Sigmoid colon (tissue), 6 donors: ENCODE measurements at regions not wholly inside any gene's neighbourhood (a gene's known extent, or its start where the extent isn't known, plus 50 kb on each side); places are given as distances from the start of the nearest gene placed in this dataset.
A peak's percentile ranks its signal among the peaks of the same experiment; 100 is the strongest.

Source experiments
- DNase-seq: peaks from one replicate; pipeline ENCODE4 v3.0.0-alpha.2; 2019
- H3K27ac ChIP-seq, 4 donors: fragments of 200-600 bp; sonication (generic); one replicate each; pipeline ENCODE4 v1.5.1; 2016 to 2019; ENCODE audit warnings: mild to moderate bottlenecking in 1 of 4
- H3K27me3 ChIP-seq, 3 donors: fragments of 200-600 bp; sonication (generic); one replicate each; pipeline ENCODE4 v1.5.1; 2019; ENCODE audit warnings: mild to moderate bottlenecking in 1 of 3
- H3K36me3 ChIP-seq, 4 donors: fragments of 200-600 bp; sonication (generic); one replicate each; pipeline ENCODE4 v1.5.1; 2016 to 2019
- H3K4me1 ChIP-seq, 4 donors: fragments of 200-600 bp; sonication (generic); one replicate each; pipeline ENCODE4 v1.5.1; 2017 to 2019
- H3K4me3 ChIP-seq, 4 donors: fragments of 200-600 bp; sonication (generic); one replicate each; pipeline ENCODE4 v1.5.1; 2017 to 2019; ENCODE audit warnings: mild to moderate bottlenecking in 2 of 4, moderate library complexity in 1 of 4
- H3K9me3 ChIP-seq, 4 donors: fragments of 200-600 bp in 3 of 4; sonication (generic) in 3 of 4; one replicate each; pipeline versions ENCODE4 v1.5.1 to v1.6.1; 2013 to 2019
- CTCF ChIP-seq, 4 experiments: fragments of 450-650 bp in 3 of 4; fragments of 200-600 bp in 1 of 4; IDR thresholded peaks; one replicate each; pipeline ENCODE4 v1.5.1; 2016 to 2019; ENCODE audit warnings: antibody characterized with exemption in 4 of 4, mild to moderate bottlenecking in 3 of 4, moderate library complexity in 2 of 4
- EP300 ChIP-seq, 4 donors: sonication (generic); formaldehyde crosslinking; IDR thresholded peaks; one replicate each; pipeline ENCODE4 v1.6.1; 2017; ENCODE audit warnings: antibody characterized with exemption in 4 of 4
- POLR2A ChIP-seq, 2 donors: fragments of 450-650 bp; IDR thresholded peaks; one replicate each; pipeline ENCODE4 v1.6.1; 2016; ENCODE audit warnings: antibody characterized with exemption in 2 of 2, mild to moderate bottlenecking in 2 of 2, moderate library complexity in 2 of 2
- POLR2AphosphoS5 ChIP-seq, 4 donors: sonication (generic); formaldehyde crosslinking; IDR thresholded peaks; one replicate each; pipeline ENCODE4 v1.6.1; 2017; ENCODE audit warnings: antibody characterized with exemption in 4 of 4
- WGBS, 2 donors: extraction: QIAGEN DNeasy Blood & Tissue Kit; methylation state at CpG; one replicate each; pipeline ENCODE4 v1.1.7; 2013; 5-methylcytosine and 5-hydroxymethylcytosine counted together
- intact Hi-C: fragments of 100-400 bp; cut with DNase I; formaldehyde crosslinking; loops from one replicate; pipeline ENCODE4 v1.15.1; 2023
- donor health status: healthy with polysubstance abuse.
- donor health status: healthy.

GRCh38 chr2:65660340-65660739 lies 227.9 kb upstream of the SPRED2 start:
- H3K27me3 ChIP-seq: no peaks in the 10 kb centered on the region
- peaks cover 0 to 62% (median 55%) of the 10 kb centered on the region in 4 donors for H3K4me1 ChIP-seq
- no peak for DNase-seq
- TF ChIP-seq CTCF (IDR thresholded peaks at IDR 0.05) (no peak), EP300 (IDR thresholded peaks at IDR 0.05) (no peak), POLR2A (IDR thresholded peaks at IDR 0.05) (no peak), POLR2AphosphoS5 (IDR thresholded peaks at IDR 0.05) (no peak)
- no peaks in the 10 kb centered on the region for H3K9me3 ChIP-seq
- 8 to 51% methylated on average over 6 of the region's 6 CpGs for WGBS, 2 donors
- H3K36me3 ChIP-seq: no peaks in the 10 kb centered on the region
- intact Hi-C loops: no loop called here
- H3K4me3 ChIP-seq: no peak overlapping the region
- H3K27ac ChIP-seq: peak overlapping the region in 1 of 4 donors; percentile 82

GRCh38 chr2:65658881-65659280 lies 226.5 kb upstream of the SPRED2 start:
- H3K27ac ChIP-seq: peak overlapping the region in 2 of 4 donors; percentile 34 to 58
- DNase-seq: no peak
- H3K9me3 ChIP-seq: no peaks in the 10 kb centered on the region
- H3K4me3 ChIP-seq: no peak overlapping the region
- intact Hi-C loops: no loop called here
- H3K4me1 ChIP-seq: peaks cover 0 to 62% (median 55%) of the 10 kb centered on the region in 4 donors
- TF ChIP-seq POLR2A (IDR thresholded peaks at IDR 0.05) (no peak), POLR2AphosphoS5 (IDR thresholded peaks at IDR 0.05) (no peak), CTCF (IDR thresholded peaks at IDR 0.05) (no peak), EP300 (IDR thresholded peaks at IDR 0.05) (no peak)
- no peaks in the 10 kb centered on the region for H3K27me3 ChIP-seq
- no peaks in the 10 kb centered on the region for H3K36me3 ChIP-seq
- WGBS, 2 donors: 83 to 84% methylated on average over 2 of the region's 2 CpGs

GRCh38 chr2:65658266-65658665 lies 225.9 kb upstream of the SPRED2 start:
- intact Hi-C loops: no loop called here
- no peak overlapping the region for H3K4me3 ChIP-seq
- peaks cover 0 to 59% (median 52%) of the 10 kb centered on the region in 4 donors for H3K4me1 ChIP-seq
- 78% methylated on average over 3 of the region's 3 CpGs for WGBS, 2 donors
- TF ChIP-seq POLR2A (IDR thresholded peaks at IDR 0.05) (no peak), EP300 (IDR thresholded peaks at IDR 0.05) (no peak), POLR2AphosphoS5 (IDR thresholded peaks at IDR 0.05) (no peak), CTCF (IDR thresholded peaks at IDR 0.05) (no peak)
- H3K36me3 ChIP-seq: no peaks in the 10 kb centered on the region
- DNase-seq: no peak
- H3K27me3 ChIP-seq: no peaks in the 10 kb centered on the region
- peak overlapping the region in 2 of 4 donors; percentile 26 to 58 for H3K27ac ChIP-seq
- no peaks in the 10 kb centered on the region for H3K9me3 ChIP-seq

- WGBS, 2 donors: 74% methylated on average over 4 of the region's 4 CpGs
- TF ChIP-seq EP300 (IDR thresholded peaks at IDR 0.05) (no peak), POLR2AphosphoS5 (IDR thresholded peaks at IDR 0.05) (no peak), POLR2A (IDR thresholded peaks at IDR 0.05) (no peak), CTCF (IDR thresholded peaks at IDR 0.05) (no peak)
- no peak overlapping the region for H3K27ac ChIP-seq
- no peaks in the 10 kb centered on the region for H3K36me3 ChIP-seq
- DNase-seq: no peak
- intact Hi-C loops: no loop called here
- no peak overlapping the region for H3K4me3 ChIP-seq
- H3K4me1 ChIP-seq: peaks cover 0 to 40% (median 34%) of the 10 kb centered on the region in 4 donors
- no peaks in the 10 kb centered on the region for H3K27me3 ChIP-seq
- H3K9me3 ChIP-seq: no peaks in the 10 kb centered on the region
Measured at GRCh38 chr2:65656160-65656718, 223.8 kb upstream of the SPRED2 start.

- no peaks in the 10 kb centered on the region for H3K27me3 ChIP-seq
- DNase-seq: no peak
- no peak for TF ChIP-seq POLR2A (IDR thresholded peaks at IDR 0.05)
- no peak for TF ChIP-seq POLR2AphosphoS5 (IDR thresholded peaks at IDR 0.05)
- no peak for TF ChIP-seq EP300 (IDR thresholded peaks at IDR 0.05)
- no peak for TF ChIP-seq CTCF (IDR thresholded peaks at IDR 0.05)
- no peaks in the 10 kb centered on the region for H3K36me3 ChIP-seq
- no peaks in the 10 kb centered on the region for H3K9me3 ChIP-seq
- WGBS, 2 donors: 85 to 93% methylated on average over 5 of the region's 5 CpGs
- no peak overlapping the region for H3K4me3 ChIP-seq
- H3K27ac ChIP-seq: no peak overlapping the region
- intact Hi-C loops: no loop called here
- peaks cover 0 to 28% (median 23%) of the 10 kb centered on the region in 4 donors for H3K4me1 ChIP-seq
Measured at GRCh38 chr2:65655000-65655399, 222.6 kb upstream of the SPRED2 start.
